CD4-positive, alpha-beta T cell treated with Interleukin-6 at 100 ng/mL for 8 hours (primary cell): ENCODE measurements at regions not wholly inside any gene's neighbourhood (a gene's known extent, or its start where the extent isn't known, plus 50 kb on each side); places are given as distances from the start of the nearest gene placed in this dataset.
A peak's percentile ranks its signal among the peaks of the same experiment; 100 is the strongest.
"Not testable (repeated sequence)": the region's sequence is repeated elsewhere in the genome, so short reads cannot be mapped to it uniquely, and the experiment has no call there.

Experiments used
- DNase-seq: peaks from one replicate; pipeline ENCODE4 v3.0.0-alpha.2; 2020; ENCODE audit warnings: mixed read lengths, low spot score

DNA sequence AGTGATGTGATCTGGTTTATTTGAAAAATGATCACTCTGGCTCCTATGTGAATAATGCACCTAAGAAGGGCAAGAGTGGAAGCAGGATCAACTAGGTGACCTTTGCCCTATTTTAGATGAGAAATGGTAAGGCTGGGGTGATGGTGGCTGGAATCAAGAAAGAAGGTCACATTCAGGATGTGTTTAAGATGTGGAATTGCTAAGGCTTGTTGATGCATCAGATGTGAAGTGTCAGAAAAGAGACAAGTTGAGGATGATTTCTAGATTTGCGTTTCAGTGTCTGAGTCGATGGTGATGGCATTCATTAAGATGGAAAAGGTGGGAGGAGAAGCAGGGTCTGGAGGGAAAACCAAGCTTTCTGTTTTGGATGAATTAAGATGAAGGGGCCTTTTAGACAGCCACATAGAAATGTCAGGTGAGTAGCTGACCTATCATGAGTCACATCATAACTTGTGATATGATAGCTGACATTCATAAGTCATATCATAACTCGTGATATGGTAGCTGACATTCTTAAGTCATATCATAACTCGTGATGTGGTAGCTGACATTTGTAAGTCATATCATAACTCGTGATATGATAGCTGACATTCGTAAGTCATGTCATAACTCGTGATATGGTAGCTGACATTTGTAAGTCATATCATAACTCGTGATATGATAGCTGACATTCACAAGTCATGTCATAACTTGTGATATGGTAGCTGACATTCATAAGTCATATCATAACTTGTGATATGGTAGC lies 101.2 kb upstream of the SEC11C start:
- DNase-seq = no peak

- DNase-seq = not testable (repeated sequence)
Measured at GRCh38 chr18:59039040-59039320, 100.7 kb upstream of the SEC11C start.

- DNase-seq = no peak
Measured at GRCh38 chr18:59039449-59039848, 100.2 kb upstream of the SEC11C start.

DNA sequence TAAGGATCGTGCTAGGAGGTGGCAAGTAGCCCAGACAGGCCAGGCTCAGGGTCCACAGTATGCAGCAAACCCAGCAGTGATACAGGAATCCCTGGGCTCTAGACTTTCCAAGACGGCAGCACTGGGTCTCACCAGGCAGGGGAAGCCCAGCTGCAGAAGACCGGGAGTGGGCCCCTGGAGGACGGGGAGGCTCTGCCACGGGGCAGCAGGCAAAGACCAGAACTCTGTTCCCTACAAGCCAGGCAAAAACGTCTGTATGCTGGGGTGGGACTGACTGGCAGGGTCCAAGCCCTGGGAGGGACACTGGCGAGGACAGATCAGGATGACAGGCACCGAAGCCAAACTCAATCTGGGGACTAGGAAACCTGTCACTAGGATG lies 98.9 kb upstream of the SEC11C start:
- no peak for DNase-seq

DNA sequence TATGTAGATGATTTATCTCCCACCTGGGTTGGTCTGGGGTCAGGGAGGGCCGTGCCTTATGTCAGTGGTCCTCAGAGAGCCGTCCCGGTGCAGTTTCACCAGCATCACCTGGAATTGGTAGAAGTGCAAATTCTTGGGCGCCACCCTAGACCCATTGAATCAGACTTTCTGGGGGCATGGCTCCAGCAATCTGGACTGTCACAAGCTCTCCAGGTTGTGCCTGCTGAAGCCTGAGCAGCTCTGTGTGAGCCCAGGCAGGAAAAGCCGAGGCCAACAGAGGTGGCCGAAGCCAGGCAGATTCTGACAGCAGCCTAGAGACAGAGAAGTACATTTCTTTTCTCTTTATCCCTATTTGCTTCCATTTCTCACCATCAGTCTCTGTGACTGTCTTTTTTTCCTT lies 98.4 kb upstream of the SEC11C start:
- DNase-seq = no peak

- DNase-seq = no peak
Measured at GRCh38 chr18:59041819-59042815, 97.6 kb upstream of the SEC11C start.

DNA sequence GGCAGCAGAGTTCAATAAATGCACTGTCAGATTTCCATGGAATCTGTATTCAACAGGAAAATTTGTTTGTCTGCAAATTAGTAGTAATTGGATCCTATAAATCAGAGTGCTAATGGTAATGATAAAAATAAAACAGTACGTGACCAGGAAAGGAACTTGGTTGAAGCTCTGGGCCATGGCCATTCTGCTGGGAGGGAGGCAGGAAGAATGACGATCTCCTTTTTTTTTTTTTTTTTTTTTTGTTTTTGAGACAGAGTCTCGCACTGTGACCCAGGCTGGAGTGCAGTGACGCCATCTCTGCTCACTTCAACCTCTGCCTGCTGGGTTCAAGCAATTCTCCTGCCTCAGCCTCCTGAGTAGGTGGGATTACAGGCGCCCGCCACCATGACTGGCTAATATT lies 94.8 kb upstream of the SEC11C start:
- no peak for DNase-seq

DNA sequence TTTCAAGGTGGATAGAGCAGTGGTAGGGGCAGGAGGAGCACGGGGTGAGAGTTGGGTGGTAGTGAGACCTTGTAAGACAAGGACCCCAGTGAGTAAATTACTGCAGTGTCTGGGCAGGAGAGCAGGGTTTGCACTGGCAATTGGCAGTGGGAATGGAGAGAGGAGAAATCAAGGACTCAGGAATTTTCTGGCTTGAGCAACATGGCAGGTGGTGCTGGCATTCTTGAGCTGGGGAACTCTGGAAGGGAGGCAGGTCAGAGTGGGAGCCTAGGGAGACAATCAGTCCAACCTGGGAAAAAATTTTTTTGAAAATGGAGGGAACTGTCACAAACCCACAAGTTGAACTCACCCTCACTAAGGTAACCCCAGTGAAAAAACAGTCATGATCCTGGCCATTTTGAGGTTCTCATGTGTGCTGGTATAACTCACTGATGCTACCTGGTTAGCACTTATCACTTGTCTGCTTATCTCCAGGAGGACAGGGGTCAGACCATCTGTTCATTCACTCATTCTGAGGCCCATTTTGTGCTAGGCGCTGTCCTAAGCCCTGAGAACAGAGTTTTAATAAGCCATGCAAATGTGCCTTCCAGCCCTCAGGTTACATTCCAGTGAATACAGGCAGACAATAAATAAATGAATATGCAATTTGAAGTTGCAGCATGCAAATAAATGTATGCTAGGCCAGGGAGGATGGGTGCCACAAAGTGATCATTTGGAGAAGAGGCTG lies 92.2 kb upstream of the SEC11C start:
- DNase-seq = no peak

DNA sequence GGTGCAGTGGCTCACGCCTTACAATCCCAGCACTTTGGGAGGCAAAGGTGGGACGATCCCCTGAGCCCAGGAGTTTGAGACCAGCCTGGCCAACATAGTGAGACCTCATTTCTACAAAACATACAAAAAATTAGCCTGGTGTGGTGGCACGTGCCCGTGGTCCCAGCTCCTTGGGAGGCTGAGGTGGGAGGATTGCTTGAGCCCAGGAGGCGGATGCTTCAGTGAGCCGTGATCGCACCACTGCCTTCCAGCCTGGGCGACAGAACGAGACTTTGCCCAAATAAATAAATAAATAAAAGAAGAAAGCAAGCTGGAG lies 91.7 kb upstream of the SEC11C start:
- no peak for DNase-seq

GRCh38 chr18:59048378-59048777 lies 91.3 kb upstream of the SEC11C start:
- no peak for DNase-seq

DNA sequence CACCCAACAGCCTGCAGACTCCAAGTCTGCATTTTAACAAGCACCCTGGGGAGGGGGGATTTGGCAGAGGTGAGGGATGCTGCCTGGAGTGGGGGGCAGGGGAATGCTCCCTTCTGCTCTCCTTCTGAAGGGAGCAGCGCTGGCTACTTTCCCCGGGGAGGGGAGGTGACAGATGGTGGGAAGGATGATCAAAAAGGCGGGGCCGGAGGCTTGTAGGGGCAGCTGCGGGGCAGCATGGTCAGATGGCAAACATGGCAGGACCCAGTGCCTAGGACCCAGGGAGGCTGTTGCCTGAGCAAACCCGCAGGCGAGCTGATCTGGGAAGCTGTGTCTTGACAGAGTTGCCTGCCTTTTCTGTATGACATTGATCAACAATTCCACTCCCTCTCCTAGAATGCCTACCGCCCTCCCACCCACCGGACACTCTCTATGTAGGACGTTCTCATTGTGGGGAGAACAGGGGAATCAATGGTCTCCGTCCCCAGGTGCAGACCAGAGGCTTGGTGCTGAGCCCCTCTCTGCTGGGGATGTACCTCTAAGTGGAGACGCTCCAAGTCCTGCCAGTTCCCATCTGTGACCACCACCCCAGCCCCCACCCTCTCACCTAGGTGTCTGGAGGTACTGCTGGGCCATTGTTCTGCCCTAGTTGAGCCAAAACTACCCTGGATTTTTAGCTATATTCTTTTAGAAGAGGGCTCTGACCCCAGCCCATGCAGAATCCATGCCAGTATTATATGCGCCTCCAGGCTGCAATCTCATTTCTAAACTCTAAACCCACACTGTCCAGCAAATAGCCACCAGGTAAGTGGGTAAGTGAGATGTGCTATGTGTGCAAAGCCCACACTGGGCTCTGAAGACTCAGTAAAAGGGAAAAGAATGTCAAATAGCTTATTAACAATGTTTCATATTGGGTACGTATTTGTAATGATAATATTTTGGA lies 89.7 kb upstream of the SEC11C start:
- no peak for DNase-seq

GRCh38 chr18:59050661-59051057 lies 89.0 kb upstream of the SEC11C start:
- DNase-seq = no peak

GRCh38 chr18:59051470-59052165 lies 88.1 kb upstream of the SEC11C start:
- DNase-seq = no peak

DNA sequence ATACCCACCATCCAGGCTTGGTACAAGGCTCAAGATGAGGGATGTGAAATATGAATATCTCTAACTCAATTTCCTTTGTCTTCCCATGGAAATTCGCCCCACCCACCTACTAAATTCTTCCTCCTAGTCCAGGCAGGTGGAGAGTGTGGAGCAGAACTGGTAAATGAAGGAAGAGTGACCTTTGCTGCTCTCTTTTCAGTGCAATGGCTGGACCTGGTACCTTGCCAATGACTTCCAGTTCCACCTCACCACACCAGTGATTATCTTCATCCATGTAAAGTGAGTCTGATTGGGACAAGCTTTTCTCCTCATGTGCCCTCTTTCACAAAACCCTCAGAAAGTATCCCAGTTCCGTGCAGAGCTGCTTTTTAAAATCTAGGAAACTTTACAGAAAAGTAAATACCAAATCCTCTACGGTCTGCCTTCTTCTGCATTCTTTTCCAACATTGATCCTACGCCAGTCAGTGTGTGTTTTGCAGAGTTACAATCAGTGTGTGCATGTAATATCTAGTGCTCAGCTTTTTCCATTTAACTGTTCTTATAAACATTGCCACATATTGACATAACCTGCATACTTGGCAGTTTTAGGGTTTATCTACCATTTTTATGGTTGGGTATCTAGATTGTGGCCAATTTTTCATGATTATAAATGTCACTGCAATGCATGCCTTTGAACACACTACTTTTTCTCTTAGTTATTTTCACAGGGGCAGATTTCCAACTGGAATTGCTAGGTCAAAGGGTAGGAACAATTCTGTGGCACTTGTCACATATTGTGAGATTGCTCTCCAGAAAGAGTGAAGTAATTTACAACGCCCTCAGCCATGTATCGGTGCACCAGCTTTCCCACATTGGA lies 86.5 kb upstream of the SEC11C start:
- DNase-seq = no peak

DNA sequence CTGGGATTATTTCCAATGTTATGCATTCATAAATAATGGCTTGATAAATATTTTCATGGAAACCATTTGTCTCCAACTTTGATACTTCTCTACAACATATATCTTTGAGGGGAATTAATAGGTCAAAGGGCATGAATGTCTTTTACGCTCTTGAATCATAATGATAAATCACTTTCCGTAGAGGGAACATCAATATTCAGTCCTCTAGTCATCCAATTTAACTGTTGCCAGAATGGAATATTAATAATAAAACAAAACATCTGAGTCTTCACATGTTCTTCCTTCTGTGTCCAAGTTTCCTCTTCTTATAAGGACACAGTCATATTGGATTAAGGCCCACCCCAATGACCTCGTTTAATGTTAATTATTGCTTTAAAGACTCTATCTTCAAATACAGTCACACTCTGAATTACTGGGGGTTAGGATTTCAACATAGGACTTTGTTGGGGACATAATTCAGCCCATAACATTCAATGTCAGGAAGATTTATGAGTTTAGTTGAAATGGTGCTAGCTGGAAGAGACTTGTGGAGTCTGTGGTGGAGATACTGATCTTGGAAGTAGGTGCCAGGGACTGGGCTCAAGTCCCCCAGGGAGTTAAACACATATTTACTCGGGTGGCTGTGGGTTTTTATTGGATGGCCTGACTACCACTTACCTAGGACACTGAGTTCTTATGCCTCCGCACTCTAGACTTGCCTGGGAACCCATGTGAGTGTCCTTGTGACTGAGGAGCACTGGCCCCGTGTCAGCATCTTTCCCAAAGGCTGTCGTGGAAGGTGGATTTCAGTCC lies 85.0 kb upstream of the SEC11C start:
- DNase-seq = no peak

- DNase-seq = no peak
Measured at GRCh38 chr18:59055345-59056032, 84.2 kb upstream of the SEC11C start.

GRCh38 chr18:59056706-59057492 lies 82.8 kb upstream of the SEC11C start:
- DNase-seq = peak; percentile 38

- DNase-seq = no peak
Measured at GRCh38 chr18:59057493-59057795, 82.2 kb upstream of the SEC11C start.
